NCI-H2081 treated with DMSO at 0.1 percent for 48 hours (cell line): ENCODE measurements at regions not wholly inside any gene's neighbourhood (a gene's known extent, or its start where the extent isn't known, plus 50 kb on each side); places are given as distances from the start of the nearest gene placed in this dataset.

Experiments
- DNase-seq: peaks from one replicate; lab custom pipeline; 2025; lab: John Stamatoyannopoulos, UW

DNA sequence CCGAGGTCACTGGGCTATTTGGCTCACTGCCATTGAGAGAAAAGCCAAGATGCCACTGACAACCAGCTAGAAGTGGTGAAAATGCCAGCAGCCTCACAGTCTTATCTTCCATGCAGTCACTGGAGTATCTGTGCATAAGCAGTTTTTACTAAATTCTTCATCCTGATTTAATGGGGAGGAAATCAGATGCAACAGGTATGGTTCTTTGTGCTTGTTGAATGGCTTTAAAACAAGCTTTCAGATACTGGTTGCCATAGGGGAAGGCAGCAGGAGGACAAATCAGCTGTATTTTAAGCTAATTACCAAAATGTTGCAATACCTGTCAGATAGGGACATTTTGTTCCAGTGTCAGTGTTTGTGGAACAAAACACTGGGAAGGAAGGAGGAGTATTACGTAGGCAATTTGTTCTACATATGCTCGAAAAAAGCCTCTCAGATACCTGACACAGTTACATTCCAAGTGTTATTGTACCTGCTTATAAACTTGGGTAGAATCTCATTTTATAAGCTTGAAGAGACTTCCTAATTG is 54.1 kb upstream of the ARHGAP5 start:
- no peak for DNase-seq

DNA sequence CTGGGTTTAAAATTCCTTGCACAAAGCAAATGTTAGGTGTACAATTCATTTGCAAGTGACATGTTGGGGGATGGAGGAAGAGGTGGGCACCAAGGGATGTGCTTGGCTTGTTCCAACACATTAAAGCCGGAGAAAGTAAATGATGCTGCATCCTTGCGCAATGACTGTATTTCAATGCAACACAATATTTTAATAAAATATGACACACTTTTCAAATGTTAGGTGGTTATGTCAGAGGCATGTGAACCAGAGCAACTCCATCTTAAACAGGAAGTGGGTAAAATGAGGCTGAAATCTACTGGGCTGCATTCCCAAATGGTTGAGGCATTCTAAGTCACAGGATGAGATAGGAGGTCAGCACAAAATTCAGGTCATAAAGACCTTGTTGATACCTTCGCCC is 53.6 kb upstream of the ARHGAP5 start:
- DNase-seq = no peak

DNA sequence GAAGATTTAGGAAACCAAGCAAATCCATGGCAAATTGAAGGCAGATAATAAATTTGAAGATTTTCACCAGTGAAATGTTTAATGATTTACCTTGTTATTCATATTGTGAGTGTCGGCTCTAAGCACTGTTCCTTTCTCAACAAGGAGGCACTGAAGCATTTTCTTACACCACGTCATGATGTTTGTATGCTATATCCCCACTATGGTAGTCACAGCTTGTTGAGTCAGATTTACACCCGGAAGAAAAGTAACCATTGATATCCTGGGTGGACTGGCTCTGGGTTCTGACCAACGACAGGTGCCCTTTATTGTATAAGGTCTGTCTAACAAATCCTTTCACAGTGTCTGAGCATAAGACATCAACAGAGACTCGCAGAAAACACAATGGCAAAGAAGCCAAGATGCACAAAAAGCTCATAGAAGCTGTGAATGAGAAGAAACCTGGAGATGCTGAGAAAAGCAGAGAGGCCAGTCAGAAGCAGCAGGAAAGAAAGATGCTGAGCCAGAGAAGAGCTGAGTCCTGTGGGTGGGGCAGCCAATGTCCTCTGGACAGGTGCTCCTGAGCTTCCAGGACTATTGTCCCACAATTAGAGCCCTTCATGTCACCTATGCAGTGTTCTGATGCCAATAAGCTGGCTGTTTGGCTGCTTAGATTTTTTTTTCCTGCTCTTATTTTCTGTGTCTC is 49.7 kb upstream of the ARHGAP5 start:
- DNase-seq = no peak
